ENCODE measurements at regions not wholly inside any gene's neighbourhood (a gene's known extent, or its start where the extent isn't known, plus 50 kb on each side); places are given as distances from the start of the nearest gene placed in this dataset.
A peak's percentile ranks its signal among the peaks of the same experiment; 100 is the strongest.

DNA sequence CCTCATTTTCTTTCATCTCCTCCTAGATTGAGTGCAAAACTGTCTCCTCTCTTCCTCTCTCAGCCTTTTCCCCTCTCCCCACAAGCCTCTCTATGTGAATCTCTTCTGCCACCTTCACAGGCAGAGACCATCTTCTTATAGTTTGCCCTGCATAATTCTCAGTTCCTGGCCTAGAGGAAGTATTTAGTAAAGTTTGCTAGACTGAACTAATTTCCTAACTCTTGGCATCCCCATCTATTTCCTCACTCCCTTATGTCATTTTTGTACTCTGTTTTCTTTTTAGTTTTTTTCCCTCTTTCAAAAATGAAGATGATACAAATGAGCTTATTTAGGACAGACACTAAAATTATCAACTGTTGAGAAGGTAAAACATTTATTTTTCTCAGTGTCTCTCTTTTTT lies 66.0 kb downstream of the XCL2 start:
- Histone ChIP-seq H3K79me2 (ENCODE audit: insufficient read depth, low read length) (peaks cover 2% of the 10 kb centered on the region), H3K9me3 (ENCODE audit: low read length) (peaks cover 12% of the 10 kb centered on the region), H3K4me2 (ENCODE audit: low read depth, low read length) (no peak overlapping the region), H3K9ac (ENCODE audit: insufficient read depth, low read depth, low read length) (no peak overlapping the region), H3K27me3 (ENCODE audit: control insufficient read depth in 1 of 2, insufficient read depth in 2 of 2, low read length in 2 of 2) (no peaks in the 10 kb centered on the region), H3K27ac (ENCODE audit: extremely low read length, insufficient read depth, low read length) (peak overlapping the region; percentile 58), H3K4me1 (ENCODE audit: insufficient read depth, low read length) (peaks cover 83% of the 10 kb centered on the region), H2AFZ (ENCODE audit: low read length) (no peak overlapping the region), H4K20me1 (ENCODE audit: insufficient read depth, low read length) (no peaks in the 10 kb centered on the region), H3K36me3 (replicated peaks in 1 of 2; ENCODE audit: control insufficient read depth in 1 of 2, insufficient read depth in 2 of 2, low read length in 2 of 2) (0 out of 5 replicates have a peak, but pooled peaks cover 1 to 2% of the 10 kb centered on the region in 2 experiments), H3K4me3 (replicated peaks in 1 of 3; ENCODE audit: insufficient read depth in 1 of 3, low read depth in 2 of 3, low read length in 3 of 3) (no peak overlapping the region)
- in situ Hi-C loops (cut with HindIII; ENCODE audit: extremely low pct_ligation_motif_present, low pct_unique_long_range_greater_than_20kb), result no loop called here
- no peak for DNase-seq (ENCODE audit: low spot score)
- intact Hi-C loops (cut with micrococcal nuclease; ENCODE audit: unreplicated experiment), result loop anchor here (2.0 kb wide), 1 partner anchor 19 kb away; no protein-coding TSS in a partner anchor
- FAIRE-seq, result no peak
- ChIA-PET CTCF (ENCODE audit: low intra/inter-chr PET ratio, low total read pairs) (no interaction called here), POLR2A (no interaction called here)
- no peak for ATAC-seq
- BruUV-seq (replicated peaks), result no TSS peak
- TF ChIP-seq TIGD3 (CRISPR knock-in tag; IDR thresholded peaks at IDR 0.05; ENCODE audit: borderline replicate concordance) (no peak), TRIM22 (IDR thresholded peaks at IDR 0.05) (no peak), BCLAF1 (IDR thresholded peaks at IDR 0.05) (no peak), ELF4 (CRISPR knock-in tag; IDR thresholded peaks at IDR 0.05; ENCODE audit: borderline replicate concordance) (no peak), EEA1 (CRISPR knock-in tag; IDR thresholded peaks at IDR 0.05; ENCODE audit: borderline replicate concordance) (no peak), FUBP1 (CRISPR knock-in tag; IDR thresholded peaks at IDR 0.05; ENCODE audit: borderline replicate concordance) (no peak), RFXANK (CRISPR knock-in tag; IDR thresholded peaks at IDR 0.05) (no peak), SMAD1 (CRISPR knock-in tag; IDR thresholded peaks at IDR 0.05; ENCODE audit: borderline replicate concordance, low read depth) (no peak), SP1 (IDR thresholded peaks at IDR 0.05) (no peak), SP1 (CRISPR knock-in tag; IDR thresholded peaks at IDR 0.05) (no peak), ZNF235 (CRISPR knock-in tag; IDR thresholded peaks at IDR 0.05; ENCODE audit: borderline replicate concordance) (no peak), ATF1 (CRISPR knock-in tag; IDR thresholded peaks at IDR 0.05) (no peak)
- TF ChIP-seq, protein P1, sequence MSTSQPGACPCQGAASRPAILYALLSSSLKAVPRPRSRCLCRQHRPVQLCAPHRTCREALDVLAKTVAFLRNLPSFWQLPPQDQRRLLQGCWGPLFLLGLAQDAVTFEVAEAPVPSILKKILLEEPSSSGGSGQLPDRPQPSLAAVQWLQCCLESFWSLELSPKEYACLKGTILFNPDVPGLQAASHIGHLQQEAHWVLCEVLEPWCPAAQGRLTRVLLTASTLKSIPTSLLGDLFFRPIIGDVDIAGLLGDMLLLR (CRISPR knock-in tag; IDR thresholded peaks at IDR 0.05), result no peak
- TF ChIP-seq, protein P2, sequence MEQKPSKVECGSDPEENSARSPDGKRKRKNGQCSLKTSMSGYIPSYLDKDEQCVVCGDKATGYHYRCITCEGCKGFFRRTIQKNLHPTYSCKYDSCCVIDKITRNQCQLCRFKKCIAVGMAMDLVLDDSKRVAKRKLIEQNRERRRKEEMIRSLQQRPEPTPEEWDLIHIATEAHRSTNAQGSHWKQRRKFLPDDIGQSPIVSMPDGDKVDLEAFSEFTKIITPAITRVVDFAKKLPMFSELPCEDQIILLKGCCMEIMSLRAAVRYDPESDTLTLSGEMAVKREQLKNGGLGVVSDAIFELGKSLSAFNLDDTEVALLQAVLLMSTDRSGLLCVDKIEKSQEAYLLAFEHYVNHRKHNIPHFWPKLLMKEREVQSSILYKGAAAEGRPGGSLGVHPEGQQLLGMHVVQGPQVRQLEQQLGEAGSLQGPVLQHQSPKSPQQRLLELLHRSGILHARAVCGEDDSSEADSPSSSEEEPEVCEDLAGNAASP (CRISPR knock-in tag; IDR thresholded peaks at IDR 0.05; ENCODE audit: borderline replicate concordance), result no peak
